Astrocyte (in vitro differentiated cells and primary cell): ENCODE measurements at regions not wholly inside any gene's neighbourhood (a gene's known extent, or its start where the extent isn't known, plus 50 kb on each side); places are given as distances from the start of the nearest gene placed in this dataset.

Experiments
- EZH2 ChIP-seq: IDR thresholded peaks from 2 replicates; pipeline ENCODE4 v1.6.1; 2012; ENCODE audit warnings: mild to moderate bottlenecking, low read length, inconsistent platforms; ENCODE audit not compliant: insufficient read depth
- TF ChIP-seq, protein P1 (sequence below): IDR thresholded peaks from 2 replicates; pipeline ENCODE4 v1.5.1; 2011; ENCODE audit warnings: low read depth, mild to moderate bottlenecking, inconsistent platforms, low read length, moderate library complexity; ENCODE audit not compliant: insufficient read depth

DNA sequence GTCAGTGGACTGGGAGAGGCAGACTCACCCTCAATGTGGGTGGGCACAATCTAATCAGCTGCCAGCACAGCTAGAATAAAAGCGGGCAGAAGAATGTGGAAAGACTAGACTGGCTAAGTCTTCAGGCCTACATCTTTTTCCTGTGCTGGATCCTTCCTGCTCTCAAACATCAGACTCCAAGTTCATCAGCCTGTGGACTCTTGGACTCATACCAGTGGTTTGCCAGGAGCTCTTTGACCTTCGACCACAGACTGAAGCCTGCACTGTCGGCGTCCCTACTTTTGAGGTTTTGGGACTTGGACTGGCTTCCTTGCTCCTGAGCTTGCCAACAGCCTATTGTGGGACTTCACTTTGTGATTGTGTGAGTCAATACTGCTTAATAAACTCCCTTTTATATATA lies 68.0 kb downstream of the CNTN3 start:
- TF ChIP-seq, protein P1, sequence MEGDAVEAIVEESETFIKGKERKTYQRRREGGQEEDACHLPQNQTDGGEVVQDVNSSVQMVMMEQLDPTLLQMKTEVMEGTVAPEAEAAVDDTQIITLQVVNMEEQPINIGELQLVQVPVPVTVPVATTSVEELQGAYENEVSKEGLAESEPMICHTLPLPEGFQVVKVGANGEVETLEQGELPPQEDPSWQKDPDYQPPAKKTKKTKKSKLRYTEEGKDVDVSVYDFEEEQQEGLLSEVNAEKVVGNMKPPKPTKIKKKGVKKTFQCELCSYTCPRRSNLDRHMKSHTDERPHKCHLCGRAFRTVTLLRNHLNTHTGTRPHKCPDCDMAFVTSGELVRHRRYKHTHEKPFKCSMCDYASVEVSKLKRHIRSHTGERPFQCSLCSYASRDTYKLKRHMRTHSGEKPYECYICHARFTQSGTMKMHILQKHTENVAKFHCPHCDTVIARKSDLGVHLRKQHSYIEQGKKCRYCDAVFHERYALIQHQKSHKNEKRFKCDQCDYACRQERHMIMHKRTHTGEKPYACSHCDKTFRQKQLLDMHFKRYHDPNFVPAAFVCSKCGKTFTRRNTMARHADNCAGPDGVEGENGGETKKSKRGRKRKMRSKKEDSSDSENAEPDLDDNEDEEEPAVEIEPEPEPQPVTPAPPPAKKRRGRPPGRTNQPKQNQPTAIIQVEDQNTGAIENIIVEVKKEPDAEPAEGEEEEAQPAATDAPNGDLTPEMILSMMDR, result no peak
- TF ChIP-seq EZH2, result no peak
